ENCODE measurements at regions not wholly inside any gene's neighbourhood (a gene's known extent, or its start where the extent isn't known, plus 50 kb on each side); places are given as distances from the start of the nearest gene placed in this dataset.

DNA sequence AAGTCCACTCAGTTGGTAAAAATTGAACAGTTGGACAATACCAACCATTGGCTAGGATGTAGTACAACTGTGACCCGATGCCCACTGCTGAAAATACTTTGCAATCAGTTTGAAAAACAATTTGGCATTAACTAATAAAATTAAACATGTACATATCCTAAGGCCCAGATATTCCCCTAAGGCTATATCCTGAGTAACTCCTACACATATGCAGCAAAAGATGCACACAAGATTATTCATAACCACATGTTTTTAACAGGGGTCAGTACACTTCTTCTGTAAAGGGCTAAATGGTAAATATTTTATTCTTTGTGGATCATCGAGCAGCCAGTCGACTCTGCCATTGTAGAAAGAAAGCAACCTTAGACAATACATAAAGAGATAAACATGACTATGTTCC, 116.3 kb downstream of the MEX3B start:
- Histone ChIP-seq H3K27me3 (no peaks in the 10 kb centered on the region), H3K4me1 (no peaks in the 10 kb centered on the region), H3K36me3 (no peaks in the 10 kb centered on the region), H3K9me3 (no peaks in the 10 kb centered on the region), H3K4me3 (no peak overlapping the region), H3K27ac (no peak overlapping the region)
- ATAC-seq (no peak), FAIRE-seq (no peak), DNase-seq (no peak)
- WGBS, 2 donors, result 78 to 80% methylated on average over 3 of the region's 3 CpGs
- intact Hi-C loops (cut with DNase I), result no loop called here
- TF ChIP-seq, protein P1, sequence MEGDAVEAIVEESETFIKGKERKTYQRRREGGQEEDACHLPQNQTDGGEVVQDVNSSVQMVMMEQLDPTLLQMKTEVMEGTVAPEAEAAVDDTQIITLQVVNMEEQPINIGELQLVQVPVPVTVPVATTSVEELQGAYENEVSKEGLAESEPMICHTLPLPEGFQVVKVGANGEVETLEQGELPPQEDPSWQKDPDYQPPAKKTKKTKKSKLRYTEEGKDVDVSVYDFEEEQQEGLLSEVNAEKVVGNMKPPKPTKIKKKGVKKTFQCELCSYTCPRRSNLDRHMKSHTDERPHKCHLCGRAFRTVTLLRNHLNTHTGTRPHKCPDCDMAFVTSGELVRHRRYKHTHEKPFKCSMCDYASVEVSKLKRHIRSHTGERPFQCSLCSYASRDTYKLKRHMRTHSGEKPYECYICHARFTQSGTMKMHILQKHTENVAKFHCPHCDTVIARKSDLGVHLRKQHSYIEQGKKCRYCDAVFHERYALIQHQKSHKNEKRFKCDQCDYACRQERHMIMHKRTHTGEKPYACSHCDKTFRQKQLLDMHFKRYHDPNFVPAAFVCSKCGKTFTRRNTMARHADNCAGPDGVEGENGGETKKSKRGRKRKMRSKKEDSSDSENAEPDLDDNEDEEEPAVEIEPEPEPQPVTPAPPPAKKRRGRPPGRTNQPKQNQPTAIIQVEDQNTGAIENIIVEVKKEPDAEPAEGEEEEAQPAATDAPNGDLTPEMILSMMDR (IDR thresholded peaks at IDR 0.05), result no peak

DNA sequence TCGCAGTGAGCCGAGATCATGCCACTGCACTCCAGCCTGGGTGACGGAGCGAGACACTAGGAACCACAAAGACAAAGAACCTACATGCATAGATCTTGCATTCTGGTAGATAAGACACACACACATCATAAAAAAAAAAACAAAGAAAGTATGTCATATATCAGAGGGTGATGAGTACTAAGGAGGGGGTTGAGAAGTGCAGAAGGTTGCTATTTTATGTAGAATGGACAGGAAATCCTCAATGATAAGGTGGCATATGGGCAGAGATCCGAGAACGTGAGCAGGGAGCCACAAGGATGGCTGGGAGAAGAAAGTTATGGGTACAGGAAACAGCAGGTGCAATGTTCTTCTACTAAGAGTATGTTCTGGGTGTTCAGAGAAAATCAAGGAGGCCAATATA, 118.8 kb downstream of the MEX3B start:
- no peaks in the 10 kb centered on the region for H3K9me3 ChIP-seq
- TF ChIP-seq, protein P1 (IDR thresholded peaks at IDR 0.05), result no peak
- H3K4me3 ChIP-seq, result no peak overlapping the region
- DNase-seq, result no peak
- 88 to 93% methylated on average over 6 of the region's 6 CpGs for WGBS, 2 donors
- ATAC-seq, result no peak
- no peak overlapping the region for H3K27ac ChIP-seq
- intact Hi-C loops (cut with DNase I), result no loop called here
- no peaks in the 10 kb centered on the region for H3K4me1 ChIP-seq
- no peaks in the 10 kb centered on the region for H3K27me3 ChIP-seq
- no peak for FAIRE-seq
- H3K36me3 ChIP-seq, result no peaks in the 10 kb centered on the region

DNA sequence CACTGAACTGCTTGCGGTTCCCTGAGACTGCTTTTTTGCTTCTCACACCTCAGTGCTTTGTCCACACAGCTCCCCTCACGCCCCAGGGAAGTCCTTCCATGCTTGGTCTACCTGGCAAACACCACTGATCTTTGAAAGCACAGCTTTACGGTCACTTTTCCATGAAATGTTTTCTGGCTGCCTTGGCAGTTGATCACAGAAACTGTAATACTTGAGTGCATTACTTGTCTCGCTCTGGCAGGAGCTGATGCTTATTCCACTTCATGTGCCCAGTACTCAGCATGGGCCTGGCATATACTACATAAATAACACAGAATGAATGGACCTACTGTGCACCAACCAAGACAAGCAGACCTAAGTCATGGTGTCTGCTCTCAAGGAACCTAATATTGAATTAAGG, 121.1 kb downstream of the MEX3B start:
- WGBS, 2 donors, result 86 to 87% methylated on average over 4 of the region's 4 CpGs
- DNase-seq, result no peak
- no peak for ATAC-seq

DNA sequence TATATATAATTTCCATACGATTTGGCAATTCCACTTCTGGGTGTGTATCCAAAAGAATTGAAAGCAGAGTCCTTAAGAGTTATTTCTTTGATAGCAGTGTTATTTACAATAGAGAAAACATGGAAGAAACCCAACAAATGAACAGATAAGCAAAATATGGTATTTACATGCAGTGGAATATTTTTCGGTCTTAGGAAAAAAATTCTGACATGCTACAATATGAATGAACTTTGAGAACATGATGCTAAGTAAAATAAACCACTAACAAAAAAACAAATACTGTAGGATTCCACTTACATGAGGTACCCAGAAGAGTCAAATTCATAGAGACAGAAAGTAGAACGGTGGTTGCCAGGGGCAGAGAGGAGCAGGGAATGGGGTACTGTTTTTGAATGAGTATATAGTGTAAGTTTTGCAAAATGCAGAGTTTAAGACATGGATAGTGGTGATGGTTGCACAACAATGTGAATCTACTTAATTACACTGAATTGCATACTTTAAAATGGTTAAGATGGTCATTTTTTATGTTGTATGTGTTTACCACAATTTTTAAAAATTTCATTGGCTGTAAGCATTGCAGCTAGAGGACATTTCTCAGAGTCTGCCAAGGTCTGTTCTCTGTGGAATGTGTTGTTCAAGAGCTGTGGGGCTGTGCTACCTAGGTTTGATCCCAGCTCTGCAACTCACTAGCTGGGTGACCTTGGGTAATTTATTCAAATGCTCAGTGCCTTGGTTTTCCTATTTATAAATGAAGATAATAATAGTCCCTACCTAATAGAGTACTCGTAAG, 122.1 kb downstream of the MEX3B start:
- H3K4me3 ChIP-seq, result no peak overlapping the region
- ATAC-seq, result no peak
- FAIRE-seq, result no peak
- TF ChIP-seq, protein P1 (IDR thresholded peaks at IDR 0.05), result no peak
- H3K4me1 ChIP-seq, result no peaks in the 10 kb centered on the region
- no peak for DNase-seq
- no peaks in the 10 kb centered on the region for H3K9me3 ChIP-seq
- no peak overlapping the region for H3K27ac ChIP-seq
- intact Hi-C loops (cut with DNase I), result no loop called here
- 50 to 63% methylated on average over 4 of the region's 4 CpGs for WGBS, 2 donors
- H3K27me3 ChIP-seq, result no peaks in the 10 kb centered on the region
- no peaks in the 10 kb centered on the region for H3K36me3 ChIP-seq

More for the DNA sequence above, 121.1 kb downstream of the MEX3B start:
- H3K27me3 ChIP-seq, result no peaks in the 10 kb centered on the region
- no peak overlapping the region for H3K4me3 ChIP-seq
- H3K27ac ChIP-seq, result no peak overlapping the region
- no peaks in the 10 kb centered on the region for H3K9me3 ChIP-seq
- intact Hi-C loops (cut with DNase I), result no loop called here
- H3K36me3 ChIP-seq, result no peaks in the 10 kb centered on the region
- TF ChIP-seq, protein P1 (IDR thresholded peaks at IDR 0.05), result no peak
- FAIRE-seq, result no peak
- H3K4me1 ChIP-seq, result no peaks in the 10 kb centered on the region

DNA sequence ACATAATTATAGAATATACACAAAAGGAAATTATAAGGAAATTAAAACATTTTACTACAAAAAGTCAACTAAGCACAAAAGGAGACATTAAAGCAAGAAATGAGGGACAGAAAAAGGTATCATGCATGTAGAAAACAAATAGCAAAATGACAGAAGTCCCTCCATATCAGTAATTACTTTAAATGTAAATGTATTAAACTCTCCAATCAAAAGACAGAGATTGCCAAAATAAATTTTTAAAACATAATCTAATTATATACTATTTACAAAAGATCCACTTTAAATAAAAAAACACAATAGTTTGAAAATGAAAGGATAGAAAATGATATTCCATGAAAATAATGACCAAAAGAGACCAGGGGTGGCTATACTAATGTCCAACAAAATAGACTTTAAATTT, 123.7 kb downstream of the MEX3B start:
- Histone ChIP-seq H3K9me3 (no peaks in the 10 kb centered on the region), H3K4me3 (no peak overlapping the region), H3K36me3 (no peaks in the 10 kb centered on the region), H3K27me3 (no peaks in the 10 kb centered on the region), H3K27ac (no peak overlapping the region), H3K4me1 (no peaks in the 10 kb centered on the region)
- DNase-seq, result no peak
- intact Hi-C loops (cut with DNase I), result no loop called here
- TF ChIP-seq, protein P1 (IDR thresholded peaks at IDR 0.05), result no peak
- ATAC-seq, result no peak
- FAIRE-seq, result no peak
